GM19395 (cell line): ENCODE measurements at regions not wholly inside any gene's neighbourhood (a gene's known extent, or its start where the extent isn't known, plus 50 kb on each side); places are given as distances from the start of the nearest gene placed in this dataset.
"Not testable (repeated sequence)": the region's sequence is repeated elsewhere in the genome, so short reads cannot be mapped to it uniquely, and the experiment has no call there.

Source experiments
- ATAC-seq: cut with Tn5 transposase; IDR thresholded peaks from one replicate; pipeline ENCODE4 v1.9.1; 2021; ENCODE audit warnings: mild to moderate bottlenecking, moderate library complexity; ENCODE audit not compliant: unreplicated experiment

DNA sequence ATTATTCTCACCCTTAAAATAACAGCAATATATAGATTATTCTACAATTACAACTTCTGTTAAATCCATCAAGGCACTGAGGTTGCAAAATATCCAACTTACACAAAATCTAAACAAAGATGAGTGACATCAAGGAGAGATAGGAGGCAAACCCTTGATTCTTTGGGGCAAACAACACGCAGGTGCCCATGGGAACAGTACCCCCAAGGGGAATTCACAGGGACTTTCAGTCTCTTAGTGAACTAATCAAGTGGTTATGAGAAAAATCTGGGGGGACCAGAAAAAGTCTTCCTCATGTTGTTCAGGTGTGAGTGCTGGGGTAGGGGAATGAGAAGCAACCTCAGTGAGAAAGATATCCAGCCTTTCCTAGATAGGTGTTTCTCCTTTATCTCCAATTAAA, 1107.9 kb downstream of the PLA2G4A start:
- ATAC-seq = no peak

DNA sequence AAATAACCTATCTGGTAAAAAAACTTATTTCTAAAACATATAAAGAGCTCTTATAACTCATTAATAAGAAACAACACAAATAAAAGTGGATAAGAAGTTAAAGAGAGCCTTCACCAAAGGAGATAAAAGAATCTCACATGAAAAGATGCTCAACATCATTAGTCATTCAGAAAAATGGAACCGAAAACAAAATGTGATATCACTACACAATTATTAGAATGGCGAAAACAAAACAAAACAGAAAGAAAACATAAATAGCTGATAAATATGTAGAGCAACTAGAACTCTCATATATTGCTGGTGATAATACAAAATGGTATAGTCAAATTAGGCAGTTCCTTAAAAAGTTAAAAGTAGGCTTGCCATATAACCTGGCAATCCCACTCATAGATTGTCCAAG, 1109.3 kb downstream of the PLA2G4A start:
- ATAC-seq = no peak

DNA sequence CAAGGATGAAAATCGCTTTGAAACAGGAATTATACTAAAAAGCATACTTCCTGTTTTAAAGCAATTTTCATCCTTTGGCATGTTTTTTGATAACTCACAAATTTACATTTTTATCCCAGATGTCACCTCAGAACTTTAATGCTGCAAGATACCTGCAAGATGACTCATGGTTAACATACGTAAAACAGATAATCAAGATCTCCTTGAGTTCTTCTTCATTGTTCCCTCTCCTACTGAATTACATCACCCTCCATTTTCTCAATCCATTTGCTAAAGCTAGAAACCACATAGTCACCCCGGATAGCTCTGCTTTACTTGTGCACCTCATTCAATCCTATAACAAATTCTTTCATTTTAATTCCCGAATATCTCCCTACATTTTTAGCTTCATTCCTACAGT, 1114.2 kb downstream of the PLA2G4A start:
- ATAC-seq = no peak

DNA sequence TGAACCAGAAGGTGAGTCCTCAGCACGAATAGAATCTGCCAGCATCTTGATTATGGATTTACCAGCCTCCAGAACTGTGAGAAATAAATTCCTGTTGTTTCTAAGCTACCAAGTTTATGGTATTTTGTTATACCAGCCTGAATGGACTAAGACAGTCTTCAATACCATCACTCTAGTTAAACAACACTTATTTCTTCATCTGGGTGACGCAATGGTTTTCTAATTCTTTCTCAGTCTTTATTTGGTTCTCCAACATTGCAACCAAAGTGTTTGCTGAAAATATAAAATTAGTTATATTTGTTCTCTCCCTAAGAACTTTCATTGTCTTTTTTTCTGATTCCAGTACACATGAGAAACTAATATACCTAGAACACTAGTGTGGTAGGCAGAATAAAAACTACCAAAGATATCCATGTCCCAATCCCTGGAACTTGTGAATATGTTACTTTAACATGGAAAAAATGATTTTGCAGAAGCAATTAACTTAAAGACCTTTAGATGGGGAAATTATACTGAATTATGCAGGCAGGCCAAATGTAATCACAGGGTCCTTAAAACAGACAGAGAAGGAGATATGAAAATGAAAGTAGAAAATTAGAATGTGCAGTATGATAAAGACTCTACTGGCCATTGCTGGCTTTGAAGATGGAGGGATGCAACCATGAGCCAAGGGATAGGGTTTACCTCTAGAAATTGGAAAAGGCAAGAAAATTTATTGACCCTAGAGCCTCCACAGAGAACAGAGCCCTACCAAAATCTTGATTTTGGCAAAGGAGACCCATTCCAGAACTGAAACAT, 1115.1 kb downstream of the PLA2G4A start:
- ATAC-seq = no peak

DNA sequence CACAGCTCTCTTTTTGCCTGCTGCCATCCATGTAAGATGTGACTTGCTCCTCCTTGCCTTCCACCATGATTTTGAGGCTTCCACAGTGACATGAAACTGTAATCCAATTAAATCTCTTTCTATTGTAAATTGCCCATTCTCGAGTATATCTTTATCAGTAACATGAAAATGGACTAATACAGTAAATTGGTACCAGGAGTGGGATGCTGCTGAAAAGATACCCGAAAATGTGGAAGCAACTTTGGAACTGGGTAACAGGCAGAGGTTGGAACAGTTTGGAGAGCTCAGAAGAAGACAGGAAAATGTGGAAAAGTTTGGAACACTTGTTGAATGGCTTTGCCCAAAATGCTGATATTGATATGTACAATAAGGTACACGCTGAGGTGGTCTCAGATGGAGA, 1117.9 kb downstream of the PLA2G4A start:
- ATAC-seq = not testable (repeated sequence)

DNA sequence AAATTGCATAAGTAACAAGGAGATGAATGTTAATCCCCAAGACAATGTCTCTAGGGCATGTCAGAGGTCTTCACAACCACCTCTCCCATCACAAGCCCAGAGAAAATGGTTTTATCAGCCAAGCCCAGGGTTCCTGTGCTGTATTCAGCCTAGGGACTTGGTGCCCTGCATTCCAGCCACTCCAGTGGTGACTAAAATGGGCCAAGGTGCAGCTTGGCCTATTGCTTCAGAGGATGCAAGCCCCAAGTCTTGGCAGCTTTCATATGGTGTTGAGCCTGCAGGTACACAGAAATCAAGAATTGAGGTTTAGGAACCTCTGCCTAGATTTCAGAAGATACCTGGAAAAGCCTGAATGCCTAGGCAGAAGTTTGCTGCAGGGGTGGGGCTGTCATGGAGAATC, 1118.6 kb downstream of the PLA2G4A start:
- no peak for ATAC-seq

DNA sequence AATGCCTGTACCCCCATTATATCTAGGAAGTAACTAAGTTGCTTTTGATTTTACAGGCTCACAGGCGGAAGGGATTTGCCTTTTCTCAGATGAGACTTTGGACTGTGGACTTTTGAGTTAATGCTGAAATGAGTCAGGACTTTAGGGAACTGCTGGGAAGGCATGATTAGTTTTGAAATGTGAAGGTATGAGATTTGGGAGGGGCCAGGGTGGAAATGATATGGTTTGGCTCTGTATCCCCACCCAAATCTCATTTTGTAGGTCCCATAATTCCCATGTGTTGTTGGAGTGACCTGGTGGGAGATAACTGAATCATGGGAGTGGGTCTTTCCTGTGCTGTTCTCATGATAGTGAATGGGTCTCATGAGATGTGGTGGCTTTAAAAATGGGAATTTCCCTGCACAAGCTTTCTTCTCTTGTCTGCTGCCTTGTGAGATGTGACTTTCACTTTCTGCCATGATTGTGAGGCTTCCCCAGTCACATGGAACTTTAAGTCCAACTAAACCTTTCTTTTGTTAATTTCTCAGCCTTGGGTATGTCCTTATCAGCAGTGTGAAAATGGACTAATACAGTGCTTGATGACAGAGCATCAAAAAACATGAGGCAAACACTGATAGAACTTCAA, 1119.5 kb downstream of the PLA2G4A start:
- no peak for ATAC-seq

DNA sequence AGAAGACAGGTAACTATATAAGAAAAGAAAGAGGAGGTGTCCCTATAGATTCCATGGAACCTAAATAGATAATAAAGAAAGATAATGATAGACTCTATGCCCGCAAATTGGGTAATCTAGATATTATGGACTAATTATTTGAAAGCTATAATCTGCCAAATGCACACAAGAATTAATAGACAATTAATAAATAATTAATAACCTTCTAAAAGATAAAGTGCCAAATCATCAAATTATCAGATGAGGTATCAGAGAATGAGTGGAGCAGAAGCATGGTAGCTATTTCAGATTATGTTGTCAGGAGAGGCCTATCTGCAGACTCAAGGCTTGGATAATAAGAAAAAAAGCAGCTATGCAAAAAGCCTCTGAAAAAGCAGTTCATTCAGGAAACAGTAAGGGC, 1120.8 kb downstream of the PLA2G4A start:
- no peak for ATAC-seq

DNA sequence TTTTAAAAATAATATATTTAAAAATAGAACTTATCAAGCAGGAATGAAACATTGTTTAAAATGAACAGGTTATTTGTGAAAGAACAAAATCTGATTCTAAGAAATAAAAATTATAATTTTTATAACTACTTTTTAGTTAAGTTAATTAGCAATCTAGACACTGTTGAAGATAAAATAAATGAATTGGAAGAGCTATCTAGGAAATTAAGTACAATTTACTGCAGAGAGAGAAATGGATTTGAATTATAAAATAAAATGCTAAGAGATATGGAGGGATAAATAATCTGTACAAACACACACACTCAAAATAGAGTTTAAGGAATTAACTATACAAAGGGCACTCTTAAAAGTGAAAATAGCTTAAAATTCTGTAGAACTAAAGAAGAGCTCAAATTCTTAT, 1123.1 kb downstream of the PLA2G4A start:
- ATAC-seq = no peak

DNA sequence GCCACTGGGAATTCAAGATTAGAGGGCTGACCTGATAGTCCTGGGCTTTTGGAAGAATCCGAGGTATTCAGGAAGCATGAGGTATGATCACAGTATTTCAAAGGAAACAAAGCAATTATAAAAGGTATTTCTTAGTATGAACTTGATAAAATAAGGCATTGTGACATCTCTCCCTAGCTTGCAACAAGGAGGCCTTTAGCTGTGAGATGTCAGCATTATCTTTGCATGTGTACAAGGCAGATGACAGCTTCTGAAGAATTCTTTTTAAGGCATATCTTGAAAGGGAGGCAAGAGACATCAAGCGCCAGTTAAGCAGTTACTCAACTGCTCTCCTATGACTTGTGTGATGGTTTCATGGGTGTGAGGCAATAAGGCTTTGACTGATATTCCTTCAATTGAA, 1123.7 kb downstream of the PLA2G4A start:
- no peak for ATAC-seq

DNA sequence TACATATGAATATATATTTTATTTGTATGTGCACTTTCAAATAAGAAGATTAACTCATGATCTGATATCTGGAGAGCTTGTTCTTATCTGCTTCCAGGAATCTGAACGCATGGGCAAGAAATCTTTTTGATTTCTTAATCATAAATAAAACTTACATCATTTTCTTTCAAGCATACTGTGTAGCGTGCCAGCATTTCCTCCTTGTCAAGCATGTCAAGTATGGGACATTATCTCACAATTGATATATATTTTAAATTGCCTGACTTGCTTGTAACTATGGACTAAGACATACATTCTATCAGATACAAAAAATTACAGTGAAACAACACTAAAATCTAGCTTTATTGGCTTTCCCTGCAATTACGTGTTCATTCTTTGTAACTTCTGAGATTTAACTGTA, 1128.2 kb downstream of the PLA2G4A start:
- ATAC-seq = no peak

DNA sequence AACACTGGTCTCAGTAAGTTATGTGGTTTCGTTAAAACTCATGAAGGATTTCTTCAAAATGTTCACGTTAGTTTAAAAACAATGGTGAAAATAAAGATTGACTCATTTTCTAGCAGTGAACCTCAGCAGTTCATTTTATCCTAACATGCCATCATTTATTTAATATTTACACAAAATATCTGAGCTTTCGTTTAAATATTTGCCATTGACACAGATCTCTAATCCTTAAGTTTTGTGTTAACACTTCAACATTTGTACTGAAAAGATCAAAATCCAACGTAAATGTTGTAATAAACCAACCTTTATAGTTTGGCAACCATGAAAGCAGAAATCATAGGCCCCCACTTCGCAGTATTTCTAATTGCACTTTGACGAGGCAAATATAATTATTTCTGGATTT, 1129.5 kb downstream of the PLA2G4A start:
- ATAC-seq = no peak

DNA sequence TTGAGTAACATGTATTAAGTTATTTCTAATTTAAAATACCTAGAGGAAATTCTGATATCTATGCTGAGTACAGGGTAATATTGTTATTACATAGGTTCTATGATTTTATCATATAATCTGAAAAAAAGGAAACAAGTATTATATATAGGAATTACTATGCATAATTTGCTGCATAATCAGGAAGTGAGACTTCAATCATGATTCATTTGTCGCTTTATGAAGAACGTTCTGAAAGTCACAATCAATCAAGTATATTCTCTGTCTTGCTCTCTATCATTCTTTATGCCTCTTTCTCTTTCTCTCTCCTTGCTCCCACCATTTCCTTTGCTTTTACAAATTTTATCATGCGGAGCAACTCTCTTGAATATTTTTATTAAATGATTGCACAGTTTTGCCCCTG, 1130.3 kb downstream of the PLA2G4A start:
- ATAC-seq = no peak

DNA sequence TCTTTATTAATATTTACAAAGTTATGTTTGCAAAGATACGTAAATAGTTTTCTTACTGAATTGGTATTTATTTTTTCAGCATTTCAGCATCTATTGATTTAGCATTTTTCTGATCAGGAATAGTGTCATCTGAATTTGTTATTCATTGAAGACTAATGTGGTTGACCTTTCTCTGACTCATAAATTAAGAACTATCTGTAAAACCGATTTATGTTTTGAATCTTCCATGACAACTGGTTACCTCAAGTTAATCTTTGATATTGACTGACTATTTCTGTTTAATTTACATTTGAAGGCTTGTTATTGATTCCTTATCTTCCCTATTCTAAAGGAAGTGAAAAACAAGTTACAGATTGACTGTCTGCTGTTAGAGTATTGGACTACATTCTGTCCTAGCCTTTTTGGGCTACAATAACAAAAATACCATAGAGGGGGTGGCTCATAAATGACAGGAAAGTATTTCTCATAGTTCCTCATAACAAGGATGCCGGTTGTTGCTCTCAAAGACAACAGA, 1131.4 kb downstream of the PLA2G4A start:
- no peak for ATAC-seq

DNA sequence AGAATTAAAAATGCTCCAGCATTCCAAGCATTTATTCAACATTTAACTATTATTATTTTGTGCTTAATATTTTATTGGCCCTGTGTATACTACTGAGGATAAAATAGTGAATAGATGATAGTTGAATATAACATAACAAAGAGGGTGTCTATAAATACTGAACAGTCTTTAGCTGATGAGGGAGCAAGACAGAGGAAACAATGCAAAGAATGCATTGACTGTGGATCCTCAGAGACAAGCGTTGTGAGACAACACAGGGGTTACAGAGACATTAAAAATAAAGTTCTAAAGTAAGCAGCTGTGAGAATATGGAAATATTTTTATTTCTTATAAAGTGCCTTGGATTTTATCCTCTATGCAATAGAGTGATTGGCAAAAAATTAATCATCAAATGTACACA, 1133.1 kb downstream of the PLA2G4A start:
- no peak for ATAC-seq

DNA sequence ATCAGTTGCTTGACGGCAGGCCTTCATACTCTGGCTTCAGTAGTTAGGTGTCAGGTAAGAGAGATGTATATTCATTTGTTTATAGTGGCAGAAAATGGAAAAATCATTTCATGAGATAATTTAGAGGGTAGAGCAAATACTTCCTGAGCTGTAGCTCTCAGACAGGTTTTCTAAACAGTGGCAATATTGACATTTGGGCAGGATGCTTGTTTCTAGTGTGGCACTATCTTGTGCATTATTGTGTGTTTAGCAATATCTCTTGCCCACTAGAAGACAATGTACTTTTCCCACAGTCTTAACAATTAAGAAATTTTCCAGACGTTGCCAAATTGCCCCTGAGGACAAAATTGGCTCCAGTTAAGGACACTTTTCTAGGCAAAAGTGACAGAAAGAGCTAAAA, 1143.1 kb downstream of the PLA2G4A start:
- ATAC-seq = no peak

DNA sequence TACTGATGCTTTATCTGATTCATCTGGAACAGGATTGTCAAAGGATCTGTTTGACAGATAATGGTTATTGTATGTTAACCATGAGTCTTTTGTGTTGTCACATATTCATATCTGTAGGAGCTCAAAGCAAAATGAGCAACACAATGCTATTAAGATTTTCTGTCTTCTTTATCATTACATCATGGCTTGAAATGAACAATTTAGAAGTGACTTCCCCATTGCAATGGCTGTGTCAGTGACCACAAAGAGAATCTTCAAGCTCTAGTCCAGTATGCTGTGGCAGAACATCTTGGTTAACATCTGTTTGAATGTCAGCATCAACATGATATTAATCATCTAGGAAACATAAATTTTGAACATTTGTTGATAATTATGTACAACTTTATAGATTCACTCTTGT, 1148.5 kb downstream of the PLA2G4A start:
- ATAC-seq = no peak

DNA sequence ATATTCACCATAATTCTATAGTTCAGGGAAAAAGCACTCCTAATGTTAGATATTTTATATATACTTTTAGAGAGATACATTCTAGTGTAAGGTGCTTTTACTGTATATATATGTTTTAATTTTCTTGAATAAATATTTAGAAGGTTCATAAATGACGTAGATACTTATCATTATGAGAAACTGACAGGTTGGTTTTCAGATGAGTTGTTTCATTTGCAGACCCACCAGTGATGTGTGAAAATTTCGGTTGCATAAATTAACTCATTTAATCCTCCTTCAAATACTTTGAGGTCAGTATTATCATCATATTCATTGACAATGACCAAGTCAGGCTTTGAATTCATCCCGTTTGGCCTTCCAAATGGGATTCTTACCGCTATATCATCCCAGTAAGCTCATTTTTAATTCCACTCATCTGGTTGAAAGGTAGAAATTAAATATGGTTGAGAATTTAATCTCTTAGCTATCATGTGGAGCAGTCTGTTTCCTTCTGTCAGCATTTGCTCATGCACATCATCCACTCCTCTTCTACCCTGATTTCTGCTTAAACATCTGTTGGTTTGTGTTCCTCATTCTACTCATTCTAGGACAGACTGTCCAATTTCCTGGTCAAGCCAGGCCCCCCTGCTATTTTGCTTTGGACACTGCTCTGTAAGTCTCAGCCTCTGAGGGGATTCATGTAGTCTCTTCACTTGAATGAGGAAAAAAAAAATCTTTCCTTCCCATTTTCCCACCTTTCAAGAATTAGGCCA, 1156.6 kb downstream of the PLA2G4A start:
- ATAC-seq = peak; percentile 45

DNA sequence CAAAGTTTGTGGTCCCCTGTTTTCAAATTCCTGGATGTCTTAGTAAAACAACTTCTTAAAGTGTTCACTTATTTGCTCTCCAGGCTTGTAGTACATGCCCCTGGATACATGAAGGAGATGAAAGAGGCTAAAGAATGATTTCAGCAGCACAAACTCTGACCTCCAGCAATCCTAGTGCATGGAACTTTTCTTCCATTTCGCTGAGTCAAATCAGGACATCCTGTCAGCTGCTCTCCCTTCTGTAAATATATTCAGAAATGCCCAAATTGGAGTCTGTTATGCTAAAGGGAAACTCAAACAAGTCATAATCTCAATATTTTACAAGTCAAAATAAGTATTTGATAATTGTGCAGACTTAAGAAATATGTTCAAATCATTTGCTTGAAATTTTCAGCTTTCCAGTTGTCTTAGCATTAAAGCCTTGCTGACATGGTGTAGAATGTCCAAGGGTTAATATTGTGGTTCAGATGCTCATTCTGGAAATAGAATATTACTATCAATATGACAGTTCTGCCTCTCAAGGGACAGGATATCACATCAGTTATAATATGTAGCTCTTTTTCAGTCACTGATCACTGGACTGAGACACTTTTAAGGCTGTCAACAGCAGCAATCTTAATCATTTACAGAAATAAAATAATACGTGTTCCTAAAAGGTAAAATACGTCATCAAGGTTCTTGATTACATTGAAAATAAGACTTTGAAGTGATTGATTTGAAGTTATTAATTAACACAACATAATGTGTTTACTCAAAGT, 1157.3 kb downstream of the PLA2G4A start:
- peak; percentile 68 for ATAC-seq

DNA sequence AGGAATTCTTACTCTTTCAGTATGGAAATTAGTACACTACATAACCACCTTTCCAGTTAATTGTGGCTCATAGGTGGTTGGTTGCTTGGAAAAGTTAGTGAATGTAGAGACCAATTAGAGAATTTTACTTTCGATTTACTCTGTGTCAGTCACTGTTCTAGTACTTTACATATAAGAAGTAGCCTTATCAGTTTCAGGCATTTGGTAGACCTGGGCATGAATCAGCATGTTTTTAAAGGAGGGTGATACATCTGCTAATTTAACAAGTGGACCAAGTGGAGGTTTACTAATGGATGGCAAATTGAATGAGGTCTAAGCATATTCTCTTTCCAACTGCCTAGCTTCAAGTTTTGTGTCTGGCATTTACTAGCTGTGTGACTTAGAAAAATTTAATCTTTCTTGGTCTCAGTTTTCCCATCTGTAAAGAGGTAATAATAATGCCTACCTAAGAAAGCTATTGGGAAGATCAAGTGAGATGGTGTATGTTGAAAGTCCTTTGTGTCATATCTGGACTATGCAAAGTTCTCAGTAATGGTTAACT, 1158.6 kb downstream of the PLA2G4A start:
- no peak for ATAC-seq

DNA sequence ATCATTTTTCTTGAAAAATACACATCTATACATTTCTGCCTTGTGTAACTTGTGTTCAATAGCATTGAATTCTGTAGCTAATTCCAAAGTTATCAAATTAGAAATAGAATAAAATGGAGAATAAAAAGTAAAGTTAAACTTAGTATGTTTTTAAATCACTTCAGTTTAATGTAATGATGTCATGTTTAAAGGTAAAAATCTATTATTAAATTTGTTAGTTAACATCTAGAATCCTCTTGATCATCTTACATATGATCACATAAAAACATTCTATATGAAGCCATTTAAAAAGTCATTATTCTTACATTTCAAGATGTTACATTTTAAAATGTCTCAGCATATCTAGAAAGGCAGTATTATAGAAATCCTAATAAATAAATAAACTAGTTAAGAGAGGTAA, 1163.2 kb downstream of the PLA2G4A start:
- no peak for ATAC-seq
